CD4-positive, alpha-beta T cell treated with Interleukin-12 subunit alpha and Interleukin-12 subunit beta, for 1 hour (primary cell): ENCODE measurements at regions not wholly inside any gene's neighbourhood (a gene's known extent, or its start where the extent isn't known, plus 50 kb on each side); places are given as distances from the start of the nearest gene placed in this dataset.
"Not testable (repeated sequence)": the region's sequence is repeated elsewhere in the genome, so short reads cannot be mapped to it uniquely, and the experiment has no call there.

Experiments
- DNase-seq: peaks from one replicate; pipeline ENCODE4 v3.0.0-alpha.2; 2020

- no peak for DNase-seq
Measured at GRCh38 chr3:140752499-140752898, 74.6 kb downstream of the TRIM42 start.

- DNase-seq: no peak
Measured at GRCh38 chr3:140753865-140754754, 76.2 kb downstream of the TRIM42 start.

DNA sequence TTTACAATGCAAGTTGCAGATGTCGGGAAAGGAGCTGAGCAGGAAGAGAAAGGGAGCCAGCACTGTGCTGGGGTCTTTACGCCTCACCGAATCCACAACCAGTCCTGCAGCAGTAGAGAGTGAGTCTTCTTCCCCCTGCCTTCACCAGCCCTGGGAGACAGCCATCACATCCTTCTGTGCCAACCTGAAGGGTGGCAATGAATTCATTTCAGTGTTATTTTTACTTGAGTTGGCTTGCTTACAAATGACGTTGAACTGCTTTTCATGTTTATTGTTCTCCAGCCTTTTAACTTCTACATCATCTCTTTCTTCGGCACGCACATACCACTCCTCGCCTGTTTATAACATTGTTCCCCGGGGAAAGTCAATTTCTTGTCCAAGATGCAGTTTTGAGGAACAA is 77.1 kb downstream of the TRIM42 start:
- DNase-seq: no peak

DNA sequence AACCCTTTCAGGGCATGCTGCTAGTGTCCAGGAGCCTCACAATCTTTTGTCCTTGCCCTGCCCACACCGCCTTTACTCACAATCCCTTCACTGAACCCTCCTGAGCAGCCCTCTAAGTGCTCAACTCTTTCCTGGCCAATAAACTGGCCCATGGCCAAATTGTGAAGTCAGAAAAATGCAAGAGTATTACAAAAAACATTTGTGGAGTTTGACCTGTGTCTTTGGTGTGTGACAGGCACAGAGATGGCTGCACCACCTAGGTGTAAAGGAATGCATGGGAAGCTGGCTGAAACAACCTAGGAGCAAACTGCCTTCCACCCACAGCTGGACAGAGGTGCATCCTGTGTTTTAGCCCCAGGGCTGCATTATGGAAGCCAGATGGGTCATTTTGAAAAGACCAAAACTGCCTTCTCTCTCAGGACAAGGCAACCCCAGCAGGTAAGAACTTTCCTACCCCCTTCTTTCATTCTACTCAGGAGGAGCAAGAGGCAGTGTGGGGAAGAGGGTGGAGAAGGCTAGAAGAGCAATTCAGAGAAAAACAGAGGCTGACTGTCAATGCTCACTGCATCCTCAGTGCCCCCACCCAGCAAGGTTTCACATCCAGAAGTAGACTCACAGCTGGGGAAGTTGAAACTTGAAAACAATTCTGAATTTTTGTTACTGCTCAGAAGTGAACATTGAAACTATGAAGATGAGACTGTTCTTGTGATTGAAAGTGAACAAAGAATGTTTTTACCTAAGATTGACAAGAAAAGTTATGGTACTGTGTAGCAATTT is 78.6 kb downstream of the TRIM42 start:
- no peak for DNase-seq

GRCh38 chr3:140758791-140759444 is 81.1 kb downstream of the TRIM42 start:
- DNase-seq: no peak

DNA sequence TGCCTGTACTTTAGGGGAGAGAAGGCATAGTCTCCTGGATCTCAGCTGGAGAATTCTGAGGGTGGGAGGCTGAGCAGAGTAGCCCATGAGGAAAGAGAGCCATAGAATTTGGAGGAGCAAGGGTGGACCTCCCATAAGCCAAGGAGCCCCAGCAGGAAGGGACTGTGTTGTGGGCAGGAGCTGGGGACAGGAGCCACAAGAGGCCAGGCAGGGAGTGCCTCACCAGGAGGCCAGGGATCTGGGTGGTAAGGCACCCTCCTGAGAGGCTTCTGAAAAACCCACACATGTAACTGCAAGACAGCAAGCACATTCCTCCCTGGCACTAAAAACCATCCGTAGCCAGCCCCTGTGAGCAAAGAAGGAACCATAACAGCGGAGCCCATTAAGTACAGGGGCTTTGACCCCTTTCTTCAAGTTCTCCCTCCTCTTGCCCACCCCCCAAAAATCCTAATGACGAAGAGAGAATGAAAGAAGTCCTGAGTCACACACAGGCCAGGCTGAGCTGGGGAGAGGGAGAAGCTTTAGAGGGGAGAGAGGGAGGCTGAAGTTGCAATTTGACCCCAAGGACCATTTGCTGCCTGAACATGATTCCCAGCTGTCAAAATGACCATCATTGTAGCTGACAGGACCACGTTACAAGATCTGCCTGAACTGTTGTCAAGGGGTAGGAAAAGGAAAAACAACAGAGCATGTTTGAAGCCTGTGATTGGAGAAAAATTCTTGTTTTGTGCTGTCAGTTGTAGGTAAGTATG is 82.6 kb downstream of the TRIM42 start:
- no peak for DNase-seq

- no peak for DNase-seq
Measured at GRCh38 chr3:140761076-140761639, 83.3 kb downstream of the TRIM42 start.

- DNase-seq: no peak
Measured at GRCh38 chr3:140762746-140763145, 84.9 kb downstream of the TRIM42 start.

GRCh38 chr3:140763532-140763931 is 85.7 kb downstream of the TRIM42 start:
- no peak for DNase-seq

- no peak for DNase-seq
Measured at GRCh38 chr3:140765246-140765645, 87.4 kb downstream of the TRIM42 start.

- no peak for DNase-seq
Measured at GRCh38 chr3:140766465-140766864, 88.6 kb downstream of the TRIM42 start.

GRCh38 chr3:140767566-140767965 is 89.7 kb downstream of the TRIM42 start:
- DNase-seq: no peak

DNA sequence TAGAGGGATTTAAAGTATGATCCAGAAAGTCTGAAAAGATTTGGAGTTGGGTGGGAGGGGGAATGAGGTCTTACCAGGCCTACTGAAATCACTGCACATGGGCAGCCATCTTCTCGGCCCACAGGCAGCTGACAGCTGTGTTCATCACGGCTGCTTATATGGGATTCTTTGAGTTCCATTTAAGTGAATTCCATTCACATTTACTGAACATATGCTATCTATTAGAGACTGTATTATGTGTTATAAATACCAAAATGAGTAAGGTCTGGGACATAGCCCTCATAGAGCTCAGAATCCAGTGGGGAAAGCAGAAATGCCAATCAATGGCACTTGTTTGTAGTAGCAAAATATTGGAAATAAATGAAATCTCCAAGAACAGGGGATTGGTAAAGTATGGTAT is 91.1 kb downstream of the TRIM42 start:
- DNase-seq: no peak

DNA sequence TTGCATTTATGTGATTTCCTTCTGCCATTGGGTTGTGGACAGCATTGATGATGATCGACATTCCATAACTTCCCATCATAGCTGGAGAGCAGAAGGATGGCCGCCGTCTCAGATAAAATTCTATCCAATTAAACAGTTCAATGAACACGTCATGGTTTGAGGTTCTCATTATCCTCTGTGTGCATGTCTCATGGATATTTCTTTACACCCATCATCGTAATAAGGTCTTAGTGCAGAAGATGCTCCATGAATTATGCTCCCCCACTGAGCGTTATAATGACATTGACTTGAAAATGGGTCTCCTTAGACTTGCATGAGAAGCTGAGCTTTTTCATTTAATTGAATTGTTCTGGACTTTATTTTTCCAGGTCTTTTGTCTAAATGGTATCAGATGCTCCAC is 92.1 kb downstream of the TRIM42 start:
- no peak for DNase-seq

GRCh38 chr3:140770977-140771667 is 93.3 kb downstream of the TRIM42 start:
- no peak for DNase-seq

DNA sequence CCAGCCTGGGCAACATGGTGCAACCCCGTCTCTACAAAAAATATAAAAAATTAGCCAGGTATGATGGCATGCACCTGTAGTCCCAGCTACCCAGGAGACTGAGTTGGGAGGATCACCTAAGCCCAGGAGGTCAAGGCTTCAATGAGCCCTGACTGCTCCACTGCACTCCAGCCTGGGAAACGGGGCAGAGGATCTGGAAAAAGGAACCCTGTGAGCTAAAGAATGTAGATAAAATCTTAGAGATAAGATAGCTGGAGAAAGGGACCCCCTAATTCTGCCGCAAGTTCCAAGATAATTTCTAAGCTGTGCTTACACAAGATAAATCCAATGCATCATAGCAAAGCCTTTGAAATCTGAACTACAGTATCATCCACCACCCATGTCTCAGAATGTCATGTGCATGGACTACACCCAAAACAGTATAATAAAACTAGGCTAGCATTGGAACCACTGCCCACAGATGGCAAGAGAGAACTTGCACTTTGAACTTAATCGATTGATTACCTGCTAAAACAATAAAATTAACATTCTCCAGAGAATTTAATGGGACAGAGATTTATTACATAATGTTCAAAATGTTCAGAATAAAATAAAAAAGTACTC is 99.9 kb downstream of the TRIM42 start:
- DNase-seq: no peak

GRCh38 chr3:140791368-140791767 is 113.5 kb downstream of the TRIM42 start:
- no peak for DNase-seq

DNA sequence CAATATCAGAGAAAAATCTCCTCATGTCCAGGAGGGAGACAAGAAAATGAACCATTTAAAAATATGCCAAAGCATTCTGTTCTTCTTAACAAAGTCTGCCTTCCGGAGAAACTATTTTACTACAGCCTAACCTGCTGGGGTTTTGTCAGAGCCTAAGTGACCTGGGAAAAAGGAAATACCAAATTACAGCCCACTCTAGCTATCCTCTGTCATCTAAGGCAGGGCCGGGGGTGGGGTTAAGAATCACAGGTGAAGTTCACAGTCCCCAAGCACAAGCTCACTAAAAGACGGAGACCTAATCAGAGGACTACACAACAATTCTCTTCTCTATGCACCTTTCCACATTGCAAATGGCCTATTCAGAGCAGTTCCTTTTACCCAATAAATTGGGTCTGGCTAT is 116.6 kb downstream of the TRIM42 start:
- no peak for DNase-seq

DNA sequence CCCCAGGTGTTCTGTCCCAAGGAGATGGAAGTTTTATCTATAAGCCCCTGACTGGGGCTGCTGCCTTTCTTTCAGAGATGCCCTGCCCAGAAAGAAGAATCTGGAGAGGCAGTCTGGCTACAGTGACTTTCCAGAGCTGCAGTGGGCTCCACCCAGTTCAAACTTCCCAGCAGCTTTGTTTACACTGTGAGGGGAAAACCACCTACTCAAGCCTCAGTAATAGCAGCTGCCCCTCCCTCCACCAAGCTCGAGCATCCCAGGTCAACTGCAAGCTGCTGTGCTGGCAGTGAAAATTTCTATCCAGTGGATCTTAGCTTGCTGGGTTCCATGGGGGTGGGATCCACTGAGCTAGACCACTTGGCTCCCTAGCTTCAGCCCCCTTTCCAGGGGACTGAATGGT is 125.0 kb downstream of the TRIM42 start:
- DNase-seq: not testable (repeated sequence)

DNA sequence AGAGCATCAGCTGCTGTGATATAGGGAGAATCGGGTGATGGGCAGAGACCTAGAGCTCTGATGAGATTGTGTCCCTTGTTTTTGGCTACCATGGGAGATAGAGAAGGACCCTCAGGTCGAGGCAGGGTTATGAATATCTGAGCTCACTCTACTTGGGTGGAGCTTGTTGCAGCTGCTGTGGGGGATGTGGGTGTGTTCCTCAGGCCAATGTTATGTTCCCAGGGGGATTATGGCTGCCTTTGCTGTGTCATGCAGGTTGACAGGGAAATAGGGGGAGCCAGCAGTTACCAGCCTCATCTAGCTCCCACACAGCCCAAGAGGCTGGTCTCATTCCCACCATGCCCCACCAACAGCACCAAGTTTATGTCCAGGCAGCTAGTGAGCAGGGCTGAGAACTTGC is 131.5 kb downstream of the TRIM42 start:
- no peak for DNase-seq
